OCI-LY7 (cell line): ENCODE measurements at regions not wholly inside any gene's neighbourhood (a gene's known extent, or its start where the extent isn't known, plus 50 kb on each side); places are given as distances from the start of the nearest gene placed in this dataset.

Experiments used
- BruUV-seq: library from RNA; stranded (reverse); fragments of 400-500 nt; replicated peaks from 2 replicates; lab custom pipeline; 2021; lab: Mats Ljungman, UMichigan
- CTCF ChIA-PET: fragments of 300-600 bp; sonication (Branson Sonifier 250); formaldehyde crosslinking; loops from one replicate; lab custom pipeline; 2022; ENCODE audit warnings: antibody characterized with exemption; ENCODE audit not compliant: unreplicated experiment; lab: Charles Lee
- POLR2A ChIA-PET: fragments of 300-600 bp; sonication (Branson Sonifier 250); formaldehyde crosslinking; loops from one replicate; lab custom pipeline; 2022; ENCODE audit warnings: antibody characterized with exemption; lab: Charles Lee
- DNase-seq: peaks from one replicate; pipeline ENCODE4 v3.0.0-alpha.2; 2015; ENCODE audit warnings: low spot score
- H2AFZ ChIP-seq: fragments of 200-600 bp; sonication (generic), shearing (Covaris generic); 2 replicates; pipeline ENCODE4 v1.6.1; 2014; ENCODE audit warnings: mild to moderate bottlenecking, antibody characterized with exemption, low read length, moderate library complexity
- H3K27ac ChIP-seq: fragments of 200-600 bp; sonication (generic); 2 replicates; pipeline ENCODE4 v1.5.1; 2014; ENCODE audit warnings: mixed run types, low read depth, mild to moderate bottlenecking, moderate library complexity, low read length, inconsistent platforms; ENCODE audit not compliant: poor library complexity, severe bottlenecking
- H3K36me3 ChIP-seq: fragments of 200-600 bp; sonication (generic); 2 replicates; pipeline ENCODE4 v1.6.1; 2014; ENCODE audit warnings: mild to moderate bottlenecking, antibody characterized with exemption, low read length, moderate library complexity, mixed read lengths; ENCODE audit not compliant: insufficient read depth
- H3K4me1 ChIP-seq: fragments of 200-600 bp; sonication (generic); 2 replicates; pipeline ENCODE4 v1.5.1; 2014; ENCODE audit warnings: mild to moderate bottlenecking, low read length; ENCODE audit not compliant: insufficient read depth, poor library complexity, severe bottlenecking
- H3K4me2 ChIP-seq: fragments of 200-600 bp; sonication (generic); 2 replicates; pipeline ENCODE4 v1.6.1; 2014; ENCODE audit warnings: mild to moderate bottlenecking, low read length
- H3K4me3 ChIP-seq: fragments of 200-600 bp; sonication (generic); 2 replicates; pipeline ENCODE4 v1.5.1; 2014; ENCODE audit warnings: mild to moderate bottlenecking, low read depth, low read length; ENCODE audit not compliant: poor library complexity, severe bottlenecking
- H3K79me2 ChIP-seq: fragments of 200-600 bp; sonication (generic); 2 replicates; pipeline ENCODE4 v1.6.1; 2016; ENCODE audit warnings: low read depth, mild to moderate bottlenecking, low read length, moderate library complexity, mixed read lengths; ENCODE audit not compliant: insufficient read depth
- H3K9me2 ChIP-seq: fragments of 200-600 bp; sonication (generic); 2 replicates; pipeline ENCODE4 v1.6.1; 2016; ENCODE audit warnings: mild to moderate bottlenecking, low read length, mixed read lengths; ENCODE audit not compliant: insufficient read depth
- H3K9me3 ChIP-seq: fragments of 200-600 bp; sonication (generic); 2 replicates; pipeline ENCODE4 v1.6.1; 2014; ENCODE audit warnings: mild to moderate bottlenecking, mixed run types, low read length, mixed read lengths
- H4K20me1 ChIP-seq: fragments of 200-600 bp; sonication (generic); 2 replicates; pipeline ENCODE4 v1.6.1; 2014; ENCODE audit warnings: mild to moderate bottlenecking, antibody characterized with exemption, low read length, moderate library complexity, mixed read lengths; ENCODE audit not compliant: insufficient read depth
- EZH2phosphoT487 ChIP-seq: fragments of 200-600 bp; sonication (generic); IDR thresholded peaks from 2 replicates; pipeline ENCODE4 v1.6.1; 2018; ENCODE audit warnings: low read depth, borderline replicate concordance, mild to moderate bottlenecking, mixed run types, antibody characterized with exemption, low read length, moderate library complexity, mixed read lengths
- intact Hi-C: fragments of 100-400 bp; cut with micrococcal nuclease; formaldehyde crosslinking; loops from one replicate; pipeline ENCODE4 v1.10.0; 2022; ENCODE audit not compliant: unreplicated experiment
- TF ChIP-seq, protein P1 (sequence below): fragments of 200-600 bp; sonication (generic); conservative IDR thresholded peaks from 2 replicates; pipeline ENCODE4 v1.5.1; 2014; ENCODE audit warnings: mild to moderate bottlenecking, antibody characterized with exemption, low read length, moderate library complexity, mixed read lengths

DNA sequence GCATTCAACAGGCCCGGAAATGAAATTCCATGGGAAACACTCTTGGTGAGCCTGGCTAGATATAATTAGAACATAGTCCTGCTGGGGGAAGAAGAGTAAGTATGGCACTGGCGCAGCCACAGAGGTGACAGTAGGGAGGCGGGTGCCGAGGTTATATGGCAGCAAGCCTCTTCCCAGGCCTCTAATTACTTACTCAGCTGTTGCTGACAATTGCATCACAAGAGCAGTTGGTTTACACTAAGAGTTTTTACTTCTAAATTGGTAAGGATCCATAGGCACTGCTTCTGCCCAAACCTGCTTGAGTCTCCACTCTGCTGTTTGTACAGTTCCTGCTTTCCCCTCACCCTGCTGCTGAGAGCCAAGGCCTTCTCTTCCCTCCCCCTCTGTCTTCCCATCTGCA lies 93.3 kb upstream of the DUSP5 start:
- H2AFZ ChIP-seq: no peak overlapping the region

DNA sequence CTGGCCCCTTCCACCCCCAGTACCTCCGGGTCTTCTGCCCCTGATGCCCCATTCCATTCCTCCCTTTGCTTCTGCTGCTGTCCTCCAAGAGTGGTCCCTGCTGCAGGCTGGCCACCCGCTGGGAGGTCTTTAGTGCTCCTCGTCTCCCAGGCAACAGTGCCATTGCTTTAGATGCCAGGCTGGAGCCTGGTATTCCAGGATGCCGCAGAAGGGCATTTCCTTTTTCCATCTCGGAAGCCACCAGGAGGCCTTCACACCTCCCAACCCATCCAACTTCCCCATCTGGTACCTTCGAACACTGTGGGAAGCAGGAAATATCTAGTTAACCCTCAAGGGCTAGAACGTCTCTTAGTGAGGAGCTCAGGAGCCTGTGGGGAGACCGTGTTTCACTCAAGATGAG lies 92.9 kb upstream of the DUSP5 start:
- H3K9me3 ChIP-seq: no peaks in the 10 kb centered on the region
- no peaks in the 10 kb centered on the region for H4K20me1 ChIP-seq
- no peaks in the 10 kb centered on the region for H3K9me2 ChIP-seq
- H3K79me2 ChIP-seq: no peaks in the 10 kb centered on the region
- H3K4me2 ChIP-seq: no peak overlapping the region
- no peak overlapping the region for H3K27ac ChIP-seq
- TF ChIP-seq, protein P1, sequence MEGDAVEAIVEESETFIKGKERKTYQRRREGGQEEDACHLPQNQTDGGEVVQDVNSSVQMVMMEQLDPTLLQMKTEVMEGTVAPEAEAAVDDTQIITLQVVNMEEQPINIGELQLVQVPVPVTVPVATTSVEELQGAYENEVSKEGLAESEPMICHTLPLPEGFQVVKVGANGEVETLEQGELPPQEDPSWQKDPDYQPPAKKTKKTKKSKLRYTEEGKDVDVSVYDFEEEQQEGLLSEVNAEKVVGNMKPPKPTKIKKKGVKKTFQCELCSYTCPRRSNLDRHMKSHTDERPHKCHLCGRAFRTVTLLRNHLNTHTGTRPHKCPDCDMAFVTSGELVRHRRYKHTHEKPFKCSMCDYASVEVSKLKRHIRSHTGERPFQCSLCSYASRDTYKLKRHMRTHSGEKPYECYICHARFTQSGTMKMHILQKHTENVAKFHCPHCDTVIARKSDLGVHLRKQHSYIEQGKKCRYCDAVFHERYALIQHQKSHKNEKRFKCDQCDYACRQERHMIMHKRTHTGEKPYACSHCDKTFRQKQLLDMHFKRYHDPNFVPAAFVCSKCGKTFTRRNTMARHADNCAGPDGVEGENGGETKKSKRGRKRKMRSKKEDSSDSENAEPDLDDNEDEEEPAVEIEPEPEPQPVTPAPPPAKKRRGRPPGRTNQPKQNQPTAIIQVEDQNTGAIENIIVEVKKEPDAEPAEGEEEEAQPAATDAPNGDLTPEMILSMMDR: no peak
- TF ChIP-seq EZH2phosphoT487: no peak
- intact Hi-C loops: no loop called here
- ChIA-PET POLR2A (interaction anchor here (1.0 to 2.4 kb wide), 4 partner anchors 9 to 28 kb away, joined by 3 to 10 read pairs (median 4); no protein-coding TSS in a partner anchor), CTCF (no interaction called here)
- H3K4me3 ChIP-seq: no peak overlapping the region
- H2AFZ ChIP-seq: no peak overlapping the region
- no peak for DNase-seq
- no TSS peak for BruUV-seq
- H3K36me3 ChIP-seq: no peaks in the 10 kb centered on the region
- H3K4me1 ChIP-seq: peaks cover 30% of the 10 kb centered on the region

More for the DNA sequence above, 93.3 kb upstream of the DUSP5 start:
- no peaks in the 10 kb centered on the region for H3K79me2 ChIP-seq
- no peaks in the 10 kb centered on the region for H4K20me1 ChIP-seq
- H3K36me3 ChIP-seq: no peaks in the 10 kb centered on the region
- no peaks in the 10 kb centered on the region for H3K9me3 ChIP-seq
- CTCF ChIA-PET: no interaction called here
- TF ChIP-seq, protein P1: no peak
- no peak for TF ChIP-seq EZH2phosphoT487
- no peak for DNase-seq
- H3K9me2 ChIP-seq: no peaks in the 10 kb centered on the region
- no peak overlapping the region for H3K4me2 ChIP-seq
- H3K4me3 ChIP-seq: no peak overlapping the region
- POLR2A ChIA-PET: interaction anchor here (1.0 to 2.4 kb wide), 4 partner anchors 8 to 27 kb away, joined by 3 to 10 read pairs (median 4); no protein-coding TSS in a partner anchor
- BruUV-seq: no TSS peak
- intact Hi-C loops: no loop called here
- peaks cover 26% of the 10 kb centered on the region for H3K4me1 ChIP-seq
- no peak overlapping the region for H3K27ac ChIP-seq

DNA sequence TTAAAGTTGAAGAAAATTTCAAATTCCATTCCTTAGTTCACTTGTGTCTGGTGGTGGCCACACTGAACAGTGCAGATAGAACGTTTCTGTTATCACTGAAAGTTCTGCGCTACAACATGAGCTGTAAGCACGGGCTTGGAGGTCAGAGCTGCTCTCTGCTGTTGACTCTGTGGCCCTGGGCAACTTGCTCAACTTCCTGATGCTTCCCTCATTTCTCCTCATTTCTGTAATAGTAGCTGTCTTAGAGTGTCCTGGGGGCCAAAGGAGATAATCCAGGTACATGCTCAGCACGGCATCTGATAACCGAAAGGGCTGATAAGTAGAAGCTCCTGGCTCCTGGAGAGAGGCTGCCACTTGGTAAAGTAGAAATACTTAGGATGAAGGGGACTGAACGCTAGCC lies 92.3 kb upstream of the DUSP5 start:
- POLR2A ChIA-PET: interaction anchor here (1.0 to 2.4 kb wide), 4 partner anchors 9 to 28 kb away, joined by 3 to 10 read pairs (median 4); no protein-coding TSS in a partner anchor
- Histone ChIP-seq H3K79me2 (no peaks in the 10 kb centered on the region), H4K20me1 (no peaks in the 10 kb centered on the region), H3K9me2 (no peaks in the 10 kb centered on the region), H3K4me1 (peaks cover 36% of the 10 kb centered on the region), H3K27ac (no peak overlapping the region), H3K9me3 (no peaks in the 10 kb centered on the region), H3K4me2 (no peak overlapping the region), H3K36me3 (no peaks in the 10 kb centered on the region), H2AFZ (no peak overlapping the region), H3K4me3 (no peak overlapping the region)
- no TSS peak for BruUV-seq
- no peak for DNase-seq
- TF ChIP-seq EZH2phosphoT487: no peak
- TF ChIP-seq, protein P1: no peak
- CTCF ChIA-PET: no interaction called here
- intact Hi-C loops: no loop called here
